Stomach (tissue), 8 donors: ENCODE measurements at regions not wholly inside any gene's neighbourhood (a gene's known extent, or its start where the extent isn't known, plus 50 kb on each side); places are given as distances from the start of the nearest gene placed in this dataset.

Experiments used
- DNase-seq, 2 donors: peaks; one replicate each; pipeline versions ENCODE4 v3.0.0 to v3.0.0-alpha.2; 2013 to 2019
- H3K27ac ChIP-seq, 5 donors: fragments of 200-600 bp in 4 of 5; sonication (generic) in 4 of 5; one replicate each; pipeline ENCODE4 v1.5.1; 2013 to 2019; ENCODE audit warnings: mild to moderate bottlenecking in 1 of 5, moderate library complexity in 1 of 5
- H3K27me3 ChIP-seq, 3 donors: fragments of 200-600 bp; sonication (generic); one replicate each; pipeline ENCODE4 v1.5.1; 2017 to 2019; ENCODE audit warnings: mixed run types in 1 of 3
- H3K36me3 ChIP-seq, 4 donors: fragments of 200-600 bp; sonication (generic); 1 replicate in 3 of 4; 2 replicates in 1 of 4; pipeline ENCODE4 v1.5.1; 2016 to 2019
- H3K4me1 ChIP-seq, 4 donors: fragments of 200-600 bp; sonication (generic); one replicate each; pipeline ENCODE4 v1.5.1; 2016 to 2019
- H3K4me3 ChIP-seq, 4 donors: fragments of 200-600 bp; sonication (generic) in 3 of 4; one replicate each; pipeline ENCODE4 v1.5.1; 2016 to 2019; ENCODE audit warnings: mild to moderate bottlenecking in 1 of 4
- H3K9me3 ChIP-seq, 4 donors: fragments of 200-600 bp; sonication (generic); one replicate each; pipeline ENCODE4 v1.5.1; 2016 to 2019
- CTCF ChIP-seq, 7 experiments: fragments of 450-650 bp in 4 of 7; fragments of 200-600 bp in 3 of 7; sonication (generic) in 3 of 7; IDR thresholded peaks; one replicate each; pipeline ENCODE4 v1.5.1; 2016 to 2019; ENCODE audit warnings: antibody characterized with exemption in 7 of 7, control low read depth in 2 of 7, mild to moderate bottlenecking in 1 of 7
- EP300 ChIP-seq: sonication (generic); formaldehyde crosslinking; IDR thresholded peaks from one replicate; pipeline ENCODE4 v1.6.1; 2017; ENCODE audit warnings: antibody characterized with exemption
- POLR2A ChIP-seq, 4 donors: fragments of 450-650 bp; IDR thresholded peaks; one replicate each; pipeline ENCODE4 v1.6.1; 2016; ENCODE audit warnings: antibody characterized with exemption in 4 of 4, control low read depth in 2 of 4, mild to moderate bottlenecking in 1 of 4, moderate library complexity in 1 of 4
- POLR2AphosphoS5 ChIP-seq, 3 donors: sonication (generic); formaldehyde crosslinking; IDR thresholded peaks; one replicate each; pipeline ENCODE4 v1.6.1; 2016; ENCODE audit warnings: antibody characterized with exemption in 3 of 3
- WGBS, 5 donors: extraction: QIAGEN DNeasy Blood & Tissue Kit in 3 of 5; methylation state at CpG; one replicate each; pipeline versions ENCODE4 v1.1.5 to v1.1.7; 2013 to 2018; 5-methylcytosine and 5-hydroxymethylcytosine counted together
- intact Hi-C: fragments of 100-400 bp; cut with DNase I; formaldehyde crosslinking; loops from one replicate; pipeline ENCODE4 v1.15.1; 2023; ENCODE audit warnings: low total_unique reads
- donor health status: healthy with polysubstance abuse.
- donor health status: Bipolar disorder and iron deficiency.
- donor health status: healthy.

GRCh38 chrX:17278961-17279360 lies 96.0 kb upstream of the NHS start:
- Histone ChIP-seq H3K9me3 (peaks cover 0 to 7% (median 2%) of the 10 kb centered on the region in 4 donors), H3K27ac (no peak overlapping the region), H3K36me3 (no peaks in the 10 kb centered on the region), H3K27me3 (no peaks in the 10 kb centered on the region), H3K4me3 (no peak overlapping the region), H3K4me1 (no peaks in the 10 kb centered on the region)
- no peak for TF ChIP-seq CTCF (IDR thresholded peaks at IDR 0.05)
- no peak for TF ChIP-seq POLR2A (IDR thresholded peaks at IDR 0.05)
- no peak for TF ChIP-seq EP300
- TF ChIP-seq POLR2AphosphoS5 (IDR thresholded peaks at IDR 0.05), result no peak
- WGBS, 5 donors, result 68 to 93% (median 89%) methylated on average over 2 of the region's 2 CpGs
- intact Hi-C loops, result no loop called here
- DNase-seq, result no peak

GRCh38 chrX:17285983-17286382 lies 89.0 kb upstream of the NHS start:
- TF ChIP-seq POLR2A (IDR thresholded peaks at IDR 0.05), result no peak
- no peak for TF ChIP-seq EP300
- no peak for TF ChIP-seq CTCF (IDR thresholded peaks at IDR 0.05)
- TF ChIP-seq POLR2AphosphoS5 (IDR thresholded peaks at IDR 0.05), result no peak
- WGBS, 5 donors, result 55 to 82% (median 67%) methylated on average over 2 of the region's 2 CpGs
- no peak overlapping the region for H3K27ac ChIP-seq
- no peak overlapping the region for H3K4me3 ChIP-seq
- H3K4me1 ChIP-seq, result peaks cover 0 to 2% (median under 1%) of the 10 kb centered on the region in 4 donors
- H3K36me3 ChIP-seq, result no peaks in the 10 kb centered on the region
- intact Hi-C loops, result no loop called here
- H3K9me3 ChIP-seq, result peaks cover 0 to 5% (median 1%) of the 10 kb centered on the region in 4 donors
- no peak for DNase-seq
- H3K27me3 ChIP-seq, result no peaks in the 10 kb centered on the region

- H3K27ac ChIP-seq, result peak overlapping the region in 3 of 5 donors; percentile 22 to 56 (median 25)
- TF ChIP-seq EP300, result no peak
- no peak for TF ChIP-seq CTCF (IDR thresholded peaks at IDR 0.05)
- TF ChIP-seq POLR2A (IDR thresholded peaks at IDR 0.05), result no peak
- no peak for TF ChIP-seq POLR2AphosphoS5 (IDR thresholded peaks at IDR 0.05)
- 31 to 58% (median 48%) methylated on average over 2 of the region's 2 CpGs for WGBS, 5 donors
- intact Hi-C loops, result no loop called here
- peak in 1 of 2 donors; percentile 34 for DNase-seq
- no peak overlapping the region for H3K4me3 ChIP-seq
- no peaks in the 10 kb centered on the region for H3K27me3 ChIP-seq
- H3K4me1 ChIP-seq, result peaks cover 0 to 12% (median 5%) of the 10 kb centered on the region in 4 donors
- no peaks in the 10 kb centered on the region for H3K36me3 ChIP-seq
- peaks cover 0 to 5% (median 0%) of the 10 kb centered on the region in 4 donors for H3K9me3 ChIP-seq
Observed at GRCh38 chrX:17291171-17291900, 83.7 kb upstream of the NHS start.

GRCh38 chrX:17292111-17292527 lies 82.9 kb upstream of the NHS start:
- H3K4me1 ChIP-seq, result peaks cover 0 to 12% (median 5%) of the 10 kb centered on the region in 4 donors
- peak overlapping the region in 3 of 5 donors; percentile 22 to 56 (median 25) for H3K27ac ChIP-seq
- no peaks in the 10 kb centered on the region for H3K36me3 ChIP-seq
- peak in 1 of 2 donors; percentile 61 for DNase-seq
- H3K9me3 ChIP-seq, result peaks cover 0 to 5% (median 0%) of the 10 kb centered on the region in 4 donors
- intact Hi-C loops, result no loop called here
- no peaks in the 10 kb centered on the region for H3K27me3 ChIP-seq
- WGBS, 5 donors, result 36 to 55% (median 52%) methylated on average over 4 of the region's 4 CpGs
- no peak overlapping the region for H3K4me3 ChIP-seq
- peak in 1 of 3 donors; percentile 6 for TF ChIP-seq POLR2AphosphoS5 (IDR thresholded peaks at IDR 0.05)
- TF ChIP-seq EP300, result no peak

GRCh38 chrX:17294561-17294960 lies 80.4 kb upstream of the NHS start:
- peaks cover 0 to 9% (median 0%) of the 10 kb centered on the region in 4 donors for H3K9me3 ChIP-seq
- H3K4me1 ChIP-seq, result peaks cover 0 to 12% (median 5%) of the 10 kb centered on the region in 4 donors
- no peak overlapping the region for H3K4me3 ChIP-seq
- no peak for TF ChIP-seq CTCF (IDR thresholded peaks at IDR 0.05)
- no peak for TF ChIP-seq POLR2A (IDR thresholded peaks at IDR 0.05)
- TF ChIP-seq EP300, result no peak
- intact Hi-C loops, result no loop called here
- no peaks in the 10 kb centered on the region for H3K27me3 ChIP-seq
- no peaks in the 10 kb centered on the region for H3K36me3 ChIP-seq
- 60 to 100% (median 97%) methylated on average over 1 of the region's 1 CpG for WGBS, 5 donors
- DNase-seq, result no peak
- H3K27ac ChIP-seq, result no peak overlapping the region
